H1 (cell line): ENCODE measurements at regions not wholly inside any gene's neighbourhood (a gene's known extent, or its start where the extent isn't known, plus 50 kb on each side); places are given as distances from the start of the nearest gene placed in this dataset.

ENCODE experiments used
- CHD7 ChIP-seq: fragments of 300-600 bp; sonication (generic); IDR thresholded peaks from 2 replicates; pipeline ENCODE4 v1.7.1; 2012; ENCODE audit warnings: low read length, moderate library complexity, mild to moderate bottlenecking, inconsistent platforms; ENCODE audit not compliant: insufficient replicate concordance
- GABPA ChIP-seq: IDR thresholded peaks from 2 replicates; pipeline ENCODE4 v1.6.1; 2011; ENCODE audit warnings: mild to moderate bottlenecking, low read length, moderate library complexity, borderline replicate concordance; ENCODE audit not compliant: insufficient read depth
- HDAC6 ChIP-seq: IDR thresholded peaks from one replicate; pipeline ENCODE4 v1.7.1; 2012; ENCODE audit warnings: low read depth, mild to moderate bottlenecking, inconsistent platforms, low read length, moderate library complexity
- JUN ChIP-seq: IDR thresholded peaks from 2 replicates; pipeline ENCODE4 v1.6.1; 2011; ENCODE audit warnings: low read depth, mild to moderate bottlenecking, improper control_type of control experiment, low read length
- POLR2A ChIP-seq, 2 experiments: IDR thresholded peaks; 1 replicate in 1 of 2; 2 replicates in 1 of 2; pipeline ENCODE4 v1.6.1; 2011; ENCODE audit warnings: low read depth in 2 of 2, low read length in 2 of 2, mild to moderate bottlenecking in 2 of 2; ENCODE audit errors: control extremely low read depth in 1 of 2
- USF2 ChIP-seq: IDR thresholded peaks from 2 replicates; pipeline ENCODE4 v1.6.1; 2011; ENCODE audit warnings: low read length, improper control_type of control experiment

- no peak for TF ChIP-seq CHD7
- no peak for TF ChIP-seq HDAC6
- no peak for TF ChIP-seq POLR2A (IDR thresholded peaks at IDR 0.05; ENCODE audit: control extremely low read depth in 1 of 2, low read depth in 2 of 2, low read length in 2 of 2)
- no peak for TF ChIP-seq USF2
- TF ChIP-seq JUN: no peak
- no peak for TF ChIP-seq GABPA
Measured at GRCh38 chr1:24987424-24987823, 57.3 kb upstream of the RUNX3 start (continued).
